ENCODE measurements at regions not wholly inside any gene's neighbourhood (a gene's known extent, or its start where the extent isn't known, plus 50 kb on each side); places are given as distances from the start of the nearest gene placed in this dataset.
A peak's percentile ranks its signal among the peaks of the same experiment; 100 is the strongest.

DNA sequence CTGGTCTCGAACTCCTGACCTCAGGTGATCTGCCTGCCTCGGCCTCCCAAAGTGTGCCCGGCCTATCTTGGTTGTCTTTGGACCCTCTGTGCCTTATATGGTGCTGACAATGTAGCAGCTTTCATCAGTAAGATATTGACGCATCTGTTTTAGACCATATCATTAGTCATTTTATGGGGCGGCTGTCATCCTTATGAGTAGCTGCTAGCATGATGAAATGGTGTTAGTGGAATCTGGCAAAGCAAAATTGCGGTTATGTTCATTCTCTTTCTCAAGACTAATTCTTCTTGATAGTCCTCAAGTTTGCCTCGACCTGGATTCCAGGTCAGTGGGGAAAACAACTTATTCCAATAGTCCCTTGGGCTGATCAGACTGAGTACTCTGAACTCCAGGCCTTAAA, 199.9 kb downstream of the PRDM2 start:
- BruUV-seq (replicated peaks) = no TSS peak
- Mint-ChIP-seq H3K36me3 (ENCODE audit: insufficient read depth, unreplicated experiment) (no peaks in the 10 kb centered on the region), H3K27me3 (ENCODE audit: insufficient read depth, unreplicated experiment) (no peaks in the 10 kb centered on the region), H3K4me3 (ENCODE audit: unreplicated experiment) (no peak overlapping the region), H3K4me1 (ENCODE audit: insufficient read depth, unreplicated experiment) (peaks cover 5% of the 10 kb centered on the region), H3K9me3 (ENCODE audit: unreplicated experiment) (no peaks in the 10 kb centered on the region), H3K27ac (ENCODE audit: low read depth, unreplicated experiment) (peak overlapping the region; percentile 92)
- ChIA-PET POLR2A (interaction anchor here (0.6 to 1.2 kb wide), 4 partner anchors 17 to 310 kb away, joined by 3 to 8 read pairs (median 3); no protein-coding TSS in a partner anchor), CTCF (no interaction called here)
- peak; percentile 84 for DNase-seq (ENCODE audit: unreplicated experiment)
- TF ChIP-seq, protein P1, sequence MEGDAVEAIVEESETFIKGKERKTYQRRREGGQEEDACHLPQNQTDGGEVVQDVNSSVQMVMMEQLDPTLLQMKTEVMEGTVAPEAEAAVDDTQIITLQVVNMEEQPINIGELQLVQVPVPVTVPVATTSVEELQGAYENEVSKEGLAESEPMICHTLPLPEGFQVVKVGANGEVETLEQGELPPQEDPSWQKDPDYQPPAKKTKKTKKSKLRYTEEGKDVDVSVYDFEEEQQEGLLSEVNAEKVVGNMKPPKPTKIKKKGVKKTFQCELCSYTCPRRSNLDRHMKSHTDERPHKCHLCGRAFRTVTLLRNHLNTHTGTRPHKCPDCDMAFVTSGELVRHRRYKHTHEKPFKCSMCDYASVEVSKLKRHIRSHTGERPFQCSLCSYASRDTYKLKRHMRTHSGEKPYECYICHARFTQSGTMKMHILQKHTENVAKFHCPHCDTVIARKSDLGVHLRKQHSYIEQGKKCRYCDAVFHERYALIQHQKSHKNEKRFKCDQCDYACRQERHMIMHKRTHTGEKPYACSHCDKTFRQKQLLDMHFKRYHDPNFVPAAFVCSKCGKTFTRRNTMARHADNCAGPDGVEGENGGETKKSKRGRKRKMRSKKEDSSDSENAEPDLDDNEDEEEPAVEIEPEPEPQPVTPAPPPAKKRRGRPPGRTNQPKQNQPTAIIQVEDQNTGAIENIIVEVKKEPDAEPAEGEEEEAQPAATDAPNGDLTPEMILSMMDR (IDR thresholded peaks at IDR 0.05; ENCODE audit: unreplicated experiment) = no peak
- intact Hi-C loops (cut with micrococcal nuclease) = loop anchor here (2.0 kb wide), 1 partner anchor 17 kb away; no protein-coding TSS in a partner anchor

DNA sequence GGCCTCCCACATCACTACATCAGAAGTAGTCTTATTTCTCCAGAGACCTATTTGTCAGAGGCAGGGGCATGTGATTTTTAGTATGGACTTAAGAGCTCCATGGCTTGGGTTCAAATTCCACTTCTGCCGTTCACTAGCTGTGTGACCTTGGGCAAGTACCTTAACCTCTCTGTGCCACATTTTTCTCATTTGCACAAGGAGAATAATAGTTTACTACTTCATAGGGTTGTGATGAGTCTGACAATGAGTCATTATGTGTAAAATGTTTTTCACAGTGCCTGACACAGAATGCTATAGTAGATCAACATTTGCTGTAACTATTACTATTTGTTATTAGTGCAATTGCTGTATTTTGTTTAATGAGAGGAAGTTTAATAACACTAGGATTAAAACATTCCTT, 200.6 kb downstream of the PRDM2 start:
- Mint-ChIP-seq H3K9me3 (ENCODE audit: unreplicated experiment) (no peaks in the 10 kb centered on the region), H3K27ac (ENCODE audit: low read depth, unreplicated experiment) (peak overlapping the region; percentile 58), H3K36me3 (ENCODE audit: insufficient read depth, unreplicated experiment) (no peaks in the 10 kb centered on the region), H3K4me1 (ENCODE audit: insufficient read depth, unreplicated experiment) (peaks cover 12% of the 10 kb centered on the region), H3K4me3 (ENCODE audit: unreplicated experiment) (no peak overlapping the region), H3K27me3 (ENCODE audit: insufficient read depth, unreplicated experiment) (no peaks in the 10 kb centered on the region)
- BruUV-seq (replicated peaks) = no TSS peak
- POLR2A ChIA-PET = interaction anchor here (0.8 to 1.2 kb wide), 2 partner anchors 17 to 904 kb away, joined by 3 to 8 read pairs; no protein-coding TSS in a partner anchor
- CTCF ChIA-PET = interaction anchor here (0.9 kb wide), 1 partner anchor 237 kb away, joined by 3 read pairs; no protein-coding TSS in a partner anchor
- DNase-seq (ENCODE audit: unreplicated experiment) = peak; percentile 27
- TF ChIP-seq, protein P1 (IDR thresholded peaks at IDR 0.05; ENCODE audit: unreplicated experiment) = no peak
- intact Hi-C loops (cut with micrococcal nuclease) = loop anchor here (2.0 kb wide), 1 partner anchor 18 kb away; no protein-coding TSS in a partner anchor

DNA sequence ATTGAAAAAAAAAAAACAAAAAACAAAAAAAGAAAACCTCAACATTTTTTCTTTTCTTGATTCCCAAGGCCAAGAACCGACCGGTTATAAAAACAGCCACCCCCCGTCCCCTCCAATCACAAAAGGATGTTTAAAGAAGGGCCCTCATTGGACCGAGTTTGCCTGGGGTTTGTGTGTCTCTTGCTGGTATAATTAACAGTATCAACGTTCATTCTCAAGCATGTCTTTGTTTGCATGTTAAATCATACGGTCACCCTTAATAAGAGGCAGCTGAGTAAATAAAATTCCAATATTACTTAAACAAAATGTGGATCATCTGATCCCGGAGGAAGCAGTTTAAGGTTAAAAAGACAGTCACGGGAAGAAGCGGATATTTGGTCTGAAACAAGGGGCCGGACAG, 201.1 kb downstream of the PRDM2 start:
- H3K27ac Mint-ChIP-seq (ENCODE audit: low read depth, unreplicated experiment) = peak overlapping the region; percentile 58
- POLR2A ChIA-PET = interaction anchor here (0.6 to 0.8 kb wide), 2 partner anchors 256 to 903 kb away, joined by 3 read pairs; no protein-coding TSS in a partner anchor
- no peaks in the 10 kb centered on the region for H3K9me3 Mint-ChIP-seq (ENCODE audit: unreplicated experiment)
- no peak overlapping the region for H3K4me3 Mint-ChIP-seq (ENCODE audit: unreplicated experiment)
- H3K27me3 Mint-ChIP-seq (ENCODE audit: insufficient read depth, unreplicated experiment) = no peaks in the 10 kb centered on the region
- intact Hi-C loops (cut with micrococcal nuclease) = loop anchor here (2.0 kb wide), 1 partner anchor 18 kb away; no protein-coding TSS in a partner anchor
- no TSS peak for BruUV-seq (replicated peaks)
- DNase-seq (ENCODE audit: unreplicated experiment) = no peak
- H3K36me3 Mint-ChIP-seq (ENCODE audit: insufficient read depth, unreplicated experiment) = no peaks in the 10 kb centered on the region
- TF ChIP-seq, protein P1 (IDR thresholded peaks at IDR 0.05; ENCODE audit: unreplicated experiment) = no peak
- peaks cover 13% of the 10 kb centered on the region for H3K4me1 Mint-ChIP-seq (ENCODE audit: insufficient read depth, unreplicated experiment)
- CTCF ChIA-PET = interaction anchor here (0.9 kb wide), 2 partner anchors 238 to 1234 kb away, joined by 3 read pairs; no protein-coding TSS in a partner anchor

DNA sequence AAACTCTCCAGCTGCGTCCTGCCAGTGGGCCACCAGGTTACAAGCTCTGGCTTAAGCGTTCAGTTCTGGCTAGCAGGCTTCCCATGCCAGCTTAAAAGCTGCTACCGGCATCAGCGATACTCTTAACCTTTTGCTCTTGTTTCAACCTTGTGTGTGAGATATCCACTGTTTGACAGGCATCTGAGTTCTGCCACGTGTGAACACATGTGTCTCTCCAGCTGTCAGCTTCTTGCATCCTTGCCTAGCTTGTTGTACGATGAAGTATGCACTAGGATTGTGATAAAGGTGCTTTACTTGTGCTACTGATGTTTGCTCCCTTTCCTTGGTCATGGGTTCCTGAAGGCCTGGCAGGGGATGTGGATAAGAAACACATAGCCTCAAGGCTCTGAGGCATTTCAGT, 201.6 kb downstream of the PRDM2 start:
- Mint-ChIP-seq H3K27ac (ENCODE audit: low read depth, unreplicated experiment) (no peak overlapping the region), H3K4me1 (ENCODE audit: insufficient read depth, unreplicated experiment) (peaks cover 13% of the 10 kb centered on the region), H3K4me3 (ENCODE audit: unreplicated experiment) (no peak overlapping the region), H3K9me3 (ENCODE audit: unreplicated experiment) (no peaks in the 10 kb centered on the region), H3K36me3 (ENCODE audit: insufficient read depth, unreplicated experiment) (no peaks in the 10 kb centered on the region), H3K27me3 (ENCODE audit: insufficient read depth, unreplicated experiment) (no peaks in the 10 kb centered on the region)
- DNase-seq (ENCODE audit: unreplicated experiment) = no peak
- POLR2A ChIA-PET = interaction anchor here (0.6 to 0.8 kb wide), 2 partner anchors 256 to 903 kb away, joined by 3 read pairs; no protein-coding TSS in a partner anchor
- CTCF ChIA-PET = interaction anchor here (0.9 kb wide), 1 partner anchor 1234 kb away, joined by 3 read pairs; no protein-coding TSS in a partner anchor
- no TSS peak for BruUV-seq (replicated peaks)
- intact Hi-C loops (cut with micrococcal nuclease) = loop anchor here (2.0 kb wide), 1 partner anchor 19 kb away; no protein-coding TSS in a partner anchor
- TF ChIP-seq, protein P1 (IDR thresholded peaks at IDR 0.05; ENCODE audit: unreplicated experiment) = no peak

Data from MCF 10A (cell line).